ENCODE measurements at regions not wholly inside any gene's neighbourhood (a gene's known extent, or its start where the extent isn't known, plus 50 kb on each side); places are given as distances from the start of the nearest gene placed in this dataset.

DNA sequence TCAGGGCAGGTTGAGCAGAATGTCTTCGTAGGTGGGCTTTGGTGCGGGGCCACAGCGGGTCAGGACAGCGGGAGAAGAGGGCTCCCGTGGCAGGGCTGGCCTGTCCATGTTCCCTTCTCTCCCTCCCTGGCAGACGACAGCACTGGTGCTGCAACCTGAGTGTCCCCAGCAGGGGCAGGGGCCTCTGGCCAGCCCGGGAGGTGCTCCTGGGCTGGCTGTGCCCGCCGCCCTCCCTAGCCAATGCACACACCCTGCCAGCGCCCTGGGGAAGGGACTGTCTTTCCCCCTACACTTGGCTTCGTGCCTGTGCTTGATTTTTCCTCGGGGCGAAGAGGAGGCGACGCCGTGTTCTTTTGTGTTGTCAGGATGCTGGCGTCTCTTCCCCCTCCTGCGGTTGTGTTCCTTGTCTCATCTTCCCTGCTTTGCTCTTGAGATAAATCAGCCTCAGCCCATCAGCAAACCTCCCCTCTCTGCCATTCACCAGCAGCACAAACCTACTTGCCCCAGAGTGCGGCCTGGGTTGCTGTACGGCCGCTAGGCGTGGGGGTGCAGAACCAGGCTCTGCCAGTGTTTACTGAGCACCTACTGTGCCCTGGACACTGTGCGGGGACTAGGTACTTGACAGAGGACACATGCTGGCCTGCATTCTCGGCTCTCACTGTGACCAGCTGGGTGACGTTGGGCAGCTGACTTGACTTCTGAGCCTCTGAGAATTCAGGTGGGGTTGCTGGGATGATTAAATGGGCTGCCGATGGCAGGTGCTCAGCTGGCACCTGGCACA lies 237.3 kb upstream of the CIBAR2 start:
- Histone ChIP-seq H4K20me1 (ENCODE audit: insufficient read depth) (no peaks in the 10 kb centered on the region), H3K4me2 (ENCODE audit: low read length) (no peak overlapping the region), H3K36me3 (ENCODE audit: insufficient read depth, low read length) (no peaks in the 10 kb centered on the region), H2AFZ (ENCODE audit: low read depth, low read length) (no peak overlapping the region), H3K9ac (ENCODE audit: low read length) (peak overlapping the region; percentile 41), H3K27me3 (ENCODE audit: insufficient read depth, low read depth, low read length) (no peaks in the 10 kb centered on the region), H3K79me2 (replicated peaks; ENCODE audit: insufficient read depth, low read length) (no peaks in the 10 kb centered on the region), H3K9me3 (ENCODE audit: low read length) (no peaks in the 10 kb centered on the region), H3F3A (ENCODE audit: insufficient read depth, low read length, poor library complexity, severe bottlenecking) (no peaks in the 10 kb centered on the region), H3K9me2 (ENCODE audit: insufficient read depth, low read length) (no peaks in the 10 kb centered on the region), H3K27ac (ENCODE audit: low read length) (no peak overlapping the region), H3K4me3 (ENCODE audit: low read length) (no peak overlapping the region)
- TF ChIP-seq SMC3 (conservative IDR thresholded peaks at IDR 0.05; ENCODE audit: poor library complexity): no peak
- no peak for TF ChIP-seq CTCF (IDR thresholded peaks at IDR 0.05; ENCODE audit: poor library complexity, severe bottlenecking)
- no peak for TF ChIP-seq EP300 (conservative IDR thresholded peaks at IDR 0.05; ENCODE audit: poor library complexity, severe bottlenecking)
- no peak for TF ChIP-seq TAF1 (IDR thresholded peaks at IDR 0.05; ENCODE audit: low read depth)
- no peak for TF ChIP-seq RAD21 (conservative IDR thresholded peaks at IDR 0.05)
- no peak for TF ChIP-seq MXI1 (conservative IDR thresholded peaks at IDR 0.05; ENCODE audit: poor library complexity, severe bottlenecking)
- no peak for TF ChIP-seq REST (IDR thresholded peaks at IDR 0.05; ENCODE audit: borderline replicate concordance)
- no peak for TF ChIP-seq POLR2AphosphoS5 (IDR thresholded peaks at IDR 0.05)
- no peak for TF ChIP-seq EZH2 (IDR thresholded peaks at IDR 0.05; ENCODE audit: borderline replicate concordance, insufficient read depth, low read length, poor library complexity, severe bottlenecking)

GRCh38 chr16:85350146-85350728 lies 238.0 kb upstream of the CIBAR2 start:
- no peak for TF ChIP-seq EZH2 (IDR thresholded peaks at IDR 0.05; ENCODE audit: borderline replicate concordance, insufficient read depth, low read length, poor library complexity, severe bottlenecking)
- TF ChIP-seq SMC3 (conservative IDR thresholded peaks at IDR 0.05; ENCODE audit: poor library complexity): no peak
- TF ChIP-seq POLR2AphosphoS5 (IDR thresholded peaks at IDR 0.05): no peak
- TF ChIP-seq RAD21 (conservative IDR thresholded peaks at IDR 0.05): no peak
- no peak for TF ChIP-seq TAF1 (IDR thresholded peaks at IDR 0.05; ENCODE audit: low read depth)
- no peak for TF ChIP-seq CTCF (IDR thresholded peaks at IDR 0.05; ENCODE audit: poor library complexity, severe bottlenecking)
- no peak for TF ChIP-seq EP300 (conservative IDR thresholded peaks at IDR 0.05; ENCODE audit: poor library complexity, severe bottlenecking)
- TF ChIP-seq MXI1 (conservative IDR thresholded peaks at IDR 0.05; ENCODE audit: poor library complexity, severe bottlenecking): no peak
- TF ChIP-seq REST (IDR thresholded peaks at IDR 0.05; ENCODE audit: borderline replicate concordance): no peak
- Histone ChIP-seq H3F3A (ENCODE audit: insufficient read depth, low read length, poor library complexity, severe bottlenecking) (no peaks in the 10 kb centered on the region), H3K4me2 (ENCODE audit: low read length) (no peak overlapping the region), H3K9ac (ENCODE audit: low read length) (no peak overlapping the region), H2AFZ (ENCODE audit: low read depth, low read length) (no peak overlapping the region), H3K27ac (ENCODE audit: low read length) (no peak overlapping the region), H3K4me3 (ENCODE audit: low read length) (no peak overlapping the region), H3K9me2 (ENCODE audit: insufficient read depth, low read length) (no peaks in the 10 kb centered on the region), H3K79me2 (replicated peaks; ENCODE audit: insufficient read depth, low read length) (no peaks in the 10 kb centered on the region), H3K27me3 (ENCODE audit: insufficient read depth, low read depth, low read length) (no peaks in the 10 kb centered on the region), H3K9me3 (ENCODE audit: low read length) (no peaks in the 10 kb centered on the region), H4K20me1 (ENCODE audit: insufficient read depth) (no peaks in the 10 kb centered on the region), H3K36me3 (ENCODE audit: insufficient read depth, low read length) (no peaks in the 10 kb centered on the region)
